Heart left ventricle (tissue), 13 donors: ENCODE measurements at regions not wholly inside any gene's neighbourhood (a gene's known extent, or its start where the extent isn't known, plus 50 kb on each side); places are given as distances from the start of the nearest gene placed in this dataset.

Experiments used
- POLR2A ChIP-seq, 2 donors: fragments of 450-650 bp; IDR thresholded peaks; one replicate each; pipeline ENCODE4 v1.6.1; 2017; ENCODE audit warnings: antibody characterized with exemption in 2 of 2, mild to moderate bottlenecking in 2 of 2, moderate library complexity in 2 of 2
- TF ChIP-seq, protein P1 (sequence below), 12 donors: fragments of 200-600 bp; sonication (generic) in 4 of 12; IDR thresholded peaks; one replicate each; pipeline versions ENCODE4 v1.5.0 to v1.8.0; 2018 to 2022; ENCODE audit warnings: antibody characterized with exemption in 12 of 12, mild to moderate bottlenecking in 5 of 12
- donor health status: ischemic (EF 13 %, LVEDD 7.1; RV severe dilation, severe dysfunction).
- donor health status: DM: no; HTN: yes; CAD: no.
- donor health status: DM: no; HTN: no; CAD: no.
- donor health status: ischemic (EF 25% LVEDD 6.9; RV normal size, moderate dysfunction).
- donor health status: ischemic (EF 25% LVEDD 5.7; RV mildly dilated, moderate dysfunction).
- donor health status: ischemic (EF 35%, LVEDD 5.7; RV mildly dilated, moderate dysfunction).
- donor health status: nonischemic (EF 11% LVEDD 7.7; RV severe dilation, severe dysfunction).
- donor health status: DM: yes; HTN: yes; CAD: no.
- donor health status: PGD.
- donor health status: ischemic (EF 29% LVEDD 5.4; RV normal size, mild dysfunction).
- donor health status: nonischemic (EF 23%, LVEDD 6.1; RV moderate dilation, normal function).

DNA sequence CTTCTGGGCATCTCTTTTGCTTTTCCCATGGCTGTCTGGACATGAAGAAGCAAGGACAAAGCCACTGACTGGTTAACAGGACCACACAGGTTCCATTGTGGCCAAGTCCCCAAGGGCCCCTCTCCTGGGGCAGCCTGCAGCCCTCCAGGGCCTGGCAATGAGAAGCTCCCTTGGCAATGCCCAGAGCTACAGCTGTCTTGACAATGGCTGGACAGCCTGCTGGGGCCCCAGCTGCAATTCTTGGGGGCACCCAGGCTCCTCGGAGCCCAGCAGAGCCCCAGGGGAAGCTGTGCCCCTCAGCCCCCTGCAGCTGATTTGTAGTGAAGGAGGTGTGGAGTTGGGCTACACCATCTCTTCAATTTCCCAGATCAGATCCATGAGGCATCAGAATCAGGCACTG lies 384.9 kb upstream of the PODXL start:
- TF ChIP-seq, protein P1, sequence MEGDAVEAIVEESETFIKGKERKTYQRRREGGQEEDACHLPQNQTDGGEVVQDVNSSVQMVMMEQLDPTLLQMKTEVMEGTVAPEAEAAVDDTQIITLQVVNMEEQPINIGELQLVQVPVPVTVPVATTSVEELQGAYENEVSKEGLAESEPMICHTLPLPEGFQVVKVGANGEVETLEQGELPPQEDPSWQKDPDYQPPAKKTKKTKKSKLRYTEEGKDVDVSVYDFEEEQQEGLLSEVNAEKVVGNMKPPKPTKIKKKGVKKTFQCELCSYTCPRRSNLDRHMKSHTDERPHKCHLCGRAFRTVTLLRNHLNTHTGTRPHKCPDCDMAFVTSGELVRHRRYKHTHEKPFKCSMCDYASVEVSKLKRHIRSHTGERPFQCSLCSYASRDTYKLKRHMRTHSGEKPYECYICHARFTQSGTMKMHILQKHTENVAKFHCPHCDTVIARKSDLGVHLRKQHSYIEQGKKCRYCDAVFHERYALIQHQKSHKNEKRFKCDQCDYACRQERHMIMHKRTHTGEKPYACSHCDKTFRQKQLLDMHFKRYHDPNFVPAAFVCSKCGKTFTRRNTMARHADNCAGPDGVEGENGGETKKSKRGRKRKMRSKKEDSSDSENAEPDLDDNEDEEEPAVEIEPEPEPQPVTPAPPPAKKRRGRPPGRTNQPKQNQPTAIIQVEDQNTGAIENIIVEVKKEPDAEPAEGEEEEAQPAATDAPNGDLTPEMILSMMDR (IDR thresholded peaks at IDR 0.05) = no peak
- no peak for TF ChIP-seq POLR2A (IDR thresholded peaks at IDR 0.05)
